ENCODE measurements at regions not wholly inside any gene's neighbourhood (a gene's known extent, or its start where the extent isn't known, plus 50 kb on each side); places are given as distances from the start of the nearest gene placed in this dataset.

GRCh38 chr22:47818496-47818895 lies 1056.0 kb downstream of the TBC1D22A start:
- no peak for DNase-seq (ENCODE audit: extremely low read depth, insufficient read length)
- no peaks in the 10 kb centered on the region for H3K36me3 ChIP-seq (ENCODE audit: control insufficient read depth, insufficient read depth, low read length)
- no peaks in the 10 kb centered on the region for H3K27me3 ChIP-seq (replicated peaks; ENCODE audit: control insufficient read depth, insufficient read depth, low read length)
- no peak overlapping the region for H3K4me3 ChIP-seq (replicated peaks; ENCODE audit: low read depth, low read length)
- TF ChIP-seq CTCF (IDR thresholded peaks at IDR 0.05; ENCODE audit: insufficient read depth, low read length, poor library complexity, severe bottlenecking): no peak

GRCh38 chr22:47817380-47817779 lies 1054.9 kb downstream of the TBC1D22A start:
- no peaks in the 10 kb centered on the region for H3K36me3 ChIP-seq (ENCODE audit: control insufficient read depth, insufficient read depth, low read length)
- no peak for TF ChIP-seq CTCF (IDR thresholded peaks at IDR 0.05; ENCODE audit: insufficient read depth, low read length, poor library complexity, severe bottlenecking)
- no peak overlapping the region for H3K4me3 ChIP-seq (replicated peaks; ENCODE audit: low read depth, low read length)
- no peaks in the 10 kb centered on the region for H3K27me3 ChIP-seq (replicated peaks; ENCODE audit: control insufficient read depth, insufficient read depth, low read length)
- no peak for DNase-seq (ENCODE audit: extremely low read depth, insufficient read length)

GRCh38 chr22:47816863-47817210 lies 1054.4 kb downstream of the TBC1D22A start:
- H3K4me3 ChIP-seq (replicated peaks; ENCODE audit: low read depth, low read length): no peak overlapping the region
- no peaks in the 10 kb centered on the region for H3K36me3 ChIP-seq (ENCODE audit: control insufficient read depth, insufficient read depth, low read length)
- DNase-seq (ENCODE audit: extremely low read depth, insufficient read length): no peak
- no peaks in the 10 kb centered on the region for H3K27me3 ChIP-seq (replicated peaks; ENCODE audit: control insufficient read depth, insufficient read depth, low read length)
- no peak for TF ChIP-seq CTCF (IDR thresholded peaks at IDR 0.05; ENCODE audit: insufficient read depth, low read length, poor library complexity, severe bottlenecking)

GRCh38 chr22:47816121-47816862 lies 1053.8 kb downstream of the TBC1D22A start:
- no peak overlapping the region for H3K4me3 ChIP-seq (replicated peaks; ENCODE audit: low read depth, low read length)
- no peak for TF ChIP-seq CTCF (IDR thresholded peaks at IDR 0.05; ENCODE audit: insufficient read depth, low read length, poor library complexity, severe bottlenecking)
- no peaks in the 10 kb centered on the region for H3K36me3 ChIP-seq (ENCODE audit: control insufficient read depth, insufficient read depth, low read length)
- DNase-seq (ENCODE audit: extremely low read depth, insufficient read length): no peak
- no peaks in the 10 kb centered on the region for H3K27me3 ChIP-seq (replicated peaks; ENCODE audit: control insufficient read depth, insufficient read depth, low read length)

- H3K36me3 ChIP-seq (ENCODE audit: control insufficient read depth, insufficient read depth, low read length): no peaks in the 10 kb centered on the region
- no peak for TF ChIP-seq CTCF (IDR thresholded peaks at IDR 0.05; ENCODE audit: insufficient read depth, low read length, poor library complexity, severe bottlenecking)
- no peaks in the 10 kb centered on the region for H3K27me3 ChIP-seq (replicated peaks; ENCODE audit: control insufficient read depth, insufficient read depth, low read length)
- no peak for DNase-seq (ENCODE audit: extremely low read depth, insufficient read length)
- H3K4me3 ChIP-seq (replicated peaks; ENCODE audit: low read depth, low read length): no peak overlapping the region
Observed at GRCh38 chr22:47814474-47814873, 1052.0 kb downstream of the TBC1D22A start.

- H3K4me3 ChIP-seq (replicated peaks; ENCODE audit: low read depth, low read length): no peak overlapping the region
- no peak for DNase-seq (ENCODE audit: extremely low read depth, insufficient read length)
- H3K36me3 ChIP-seq (ENCODE audit: control insufficient read depth, insufficient read depth, low read length): no peaks in the 10 kb centered on the region
- H3K27me3 ChIP-seq (replicated peaks; ENCODE audit: control insufficient read depth, insufficient read depth, low read length): no peaks in the 10 kb centered on the region
- no peak for TF ChIP-seq CTCF (IDR thresholded peaks at IDR 0.05; ENCODE audit: insufficient read depth, low read length, poor library complexity, severe bottlenecking)
Observed at GRCh38 chr22:47813661-47814060, 1051.2 kb downstream of the TBC1D22A start.
